Activated naive CD8-positive, alpha-beta T cell (primary cell): ENCODE measurements at regions not wholly inside any gene's neighbourhood (a gene's known extent, or its start where the extent isn't known, plus 50 kb on each side); places are given as distances from the start of the nearest gene placed in this dataset.
"Not testable (repeated sequence)": the region's sequence is repeated elsewhere in the genome, so short reads cannot be mapped to it uniquely, and the experiment has no call there.

Source experiments
- H3K27ac Mint-ChIP-seq: one replicate; pipeline ENCODE4 v1.8.0; 2021; ENCODE audit warnings: mixed read lengths
- H3K27me3 Mint-ChIP-seq: one replicate; pipeline ENCODE4 v1.8.0; 2021; ENCODE audit warnings: mixed read lengths
- H3K36me3 Mint-ChIP-seq: one replicate; pipeline ENCODE4 v1.8.0; 2021; ENCODE audit warnings: mixed read lengths
- H3K4me1 Mint-ChIP-seq: one replicate; pipeline ENCODE4 v1.8.0; 2021; ENCODE audit warnings: low read depth, mixed read lengths
- H3K4me3 Mint-ChIP-seq: one replicate; pipeline ENCODE4 v1.8.0; 2021; ENCODE audit warnings: mild to moderate bottlenecking, mixed read lengths
- H3K9me3 Mint-ChIP-seq: one replicate; pipeline ENCODE4 v1.8.0; 2021; ENCODE audit warnings: low read depth, mixed read lengths

DNA sequence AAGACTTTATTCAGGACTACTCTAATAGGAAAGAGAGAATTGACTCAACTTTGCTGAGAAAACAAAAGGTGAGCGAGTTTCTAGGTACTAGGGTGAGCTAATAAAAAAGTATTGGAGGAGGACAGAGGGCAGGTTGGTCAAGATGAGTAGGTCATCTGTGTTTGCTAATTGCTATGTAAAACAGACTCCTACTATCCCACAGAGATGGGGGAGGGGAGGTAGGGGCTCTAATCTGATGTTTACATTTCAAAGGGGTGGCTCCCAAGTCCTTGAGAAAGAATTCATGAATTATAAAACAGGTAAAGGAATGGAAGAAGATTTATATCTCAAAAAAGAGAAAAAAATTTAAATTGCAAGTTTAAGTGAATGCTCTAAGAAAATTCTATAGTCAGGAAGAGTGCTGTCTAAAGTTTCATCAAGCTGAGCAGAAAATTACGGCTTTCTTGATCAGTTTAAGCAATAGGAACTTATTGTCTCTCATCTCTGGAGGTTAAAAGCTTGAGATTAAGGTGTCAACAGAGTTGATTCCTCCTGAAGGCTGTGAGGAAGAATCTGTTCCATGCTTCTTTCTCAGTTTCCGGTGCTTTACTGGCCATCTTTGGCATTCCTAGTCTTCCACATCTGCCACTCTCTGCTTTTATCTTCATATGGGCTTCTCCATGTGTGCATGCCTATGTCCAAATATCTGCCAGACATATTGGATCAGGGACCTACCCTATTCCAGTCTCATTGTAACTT, 790.3 kb downstream of the SLITRK5 start:
- peaks cover 4% of the 10 kb centered on the region for H3K9me3 Mint-ChIP-seq
- H3K27me3 Mint-ChIP-seq = no peaks in the 10 kb centered on the region
- peaks cover 2% of the 10 kb centered on the region for H3K4me1 Mint-ChIP-seq
- no peak overlapping the region for H3K4me3 Mint-ChIP-seq
- H3K36me3 Mint-ChIP-seq = no peaks in the 10 kb centered on the region
- H3K27ac Mint-ChIP-seq = no peak overlapping the region

DNA sequence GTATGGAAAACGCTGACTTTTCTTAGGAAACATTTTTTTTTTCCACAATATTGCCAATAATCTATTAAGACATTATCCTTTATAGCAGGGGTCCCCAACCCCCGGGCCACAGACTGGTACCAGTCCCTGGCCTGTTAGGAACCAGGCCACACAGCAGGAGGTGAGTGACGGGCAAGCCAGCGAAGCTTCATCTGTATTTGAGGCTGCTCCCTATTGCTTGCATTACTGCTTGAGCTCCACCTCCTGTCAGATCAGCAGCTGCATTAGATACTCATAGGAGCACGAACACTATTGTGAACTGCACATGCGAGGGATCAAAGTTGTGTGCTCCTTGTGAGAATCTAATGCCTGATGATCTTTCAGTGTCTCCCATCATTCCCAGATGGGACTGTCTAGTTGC, 793.7 kb downstream of the SLITRK5 start:
- Mint-ChIP-seq H3K36me3 (no peaks in the 10 kb centered on the region), H3K27me3 (no peaks in the 10 kb centered on the region), H3K4me1 (peaks cover 2% of the 10 kb centered on the region), H3K27ac (no peak overlapping the region), H3K4me3 (no peak overlapping the region), H3K9me3 (peaks cover 4% of the 10 kb centered on the region)

DNA sequence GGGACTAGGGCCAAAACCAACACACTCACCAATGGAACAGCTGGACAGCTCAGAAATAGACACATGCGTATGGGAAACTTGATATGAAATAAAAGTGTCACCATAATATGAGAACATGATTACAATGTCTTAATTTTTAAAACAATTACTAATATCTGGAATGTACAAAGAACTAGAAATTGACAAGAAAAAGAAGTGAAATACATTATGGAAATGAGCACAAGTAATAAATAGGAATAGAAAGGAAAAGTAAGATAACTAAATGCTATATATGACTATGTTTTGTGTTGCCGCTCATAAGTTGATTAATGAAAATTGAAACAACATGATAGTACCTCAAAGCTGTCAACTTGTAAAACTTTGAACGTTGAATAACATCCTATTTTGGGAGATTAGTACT, 801.1 kb downstream of the SLITRK5 start:
- H3K36me3 Mint-ChIP-seq = no peaks in the 10 kb centered on the region
- no peaks in the 10 kb centered on the region for H3K27me3 Mint-ChIP-seq
- H3K4me3 Mint-ChIP-seq = no peak overlapping the region

DNA sequence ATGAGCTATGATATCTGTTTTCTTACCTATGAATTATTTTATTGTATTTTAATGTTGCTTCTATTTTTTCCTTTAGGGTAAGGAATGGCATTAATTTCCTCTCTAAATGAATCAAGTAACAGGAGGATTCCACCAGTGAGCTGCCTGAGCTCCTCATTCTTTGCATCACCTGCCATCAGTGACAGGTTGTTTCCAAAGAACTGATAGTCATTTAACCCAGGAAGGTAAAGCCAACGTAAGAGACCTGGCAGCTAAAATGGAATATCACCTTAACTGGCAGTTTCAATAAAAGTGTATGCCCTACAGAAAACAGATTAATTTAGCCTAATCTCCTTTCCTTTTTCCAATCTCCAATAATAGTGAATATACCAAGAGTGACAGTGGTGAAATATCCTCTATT, 812.0 kb downstream of the SLITRK5 start:
- Mint-ChIP-seq H3K4me1 (no peaks in the 10 kb centered on the region), H3K9me3 (peaks cover 16% of the 10 kb centered on the region), H3K27ac (no peak overlapping the region), H3K4me3 (no peak overlapping the region), H3K27me3 (no peaks in the 10 kb centered on the region), H3K36me3 (peaks cover 4% of the 10 kb centered on the region)

More for the DNA sequence above, 801.1 kb downstream of the SLITRK5 start:
- Mint-ChIP-seq H3K27ac (no peak overlapping the region), H3K4me1 (no peaks in the 10 kb centered on the region), H3K9me3 (no peaks in the 10 kb centered on the region)

DNA sequence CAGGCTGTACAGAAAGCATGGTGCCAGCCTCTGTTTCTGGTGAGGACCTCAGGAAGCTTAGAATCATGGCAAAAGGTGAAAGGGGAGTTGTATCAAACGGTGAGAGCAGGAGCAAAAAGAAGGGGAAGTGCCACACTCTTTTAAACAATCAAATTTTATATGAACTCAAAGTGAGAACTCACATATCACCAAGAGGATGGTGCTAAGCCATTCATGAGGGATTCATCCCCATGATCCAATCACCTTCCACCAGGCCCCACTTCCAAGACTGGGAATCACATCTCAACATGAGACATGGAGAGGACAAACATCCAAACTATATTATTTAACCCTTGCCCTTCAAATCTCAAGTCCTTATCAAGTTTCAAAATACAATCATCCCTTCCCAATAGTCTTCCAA, 836.7 kb downstream of the SLITRK5 start:
- Mint-ChIP-seq H3K36me3 (peaks cover 30% of the 10 kb centered on the region), H3K4me3 (no peak overlapping the region), H3K9me3 (peaks cover 42% of the 10 kb centered on the region)

DNA sequence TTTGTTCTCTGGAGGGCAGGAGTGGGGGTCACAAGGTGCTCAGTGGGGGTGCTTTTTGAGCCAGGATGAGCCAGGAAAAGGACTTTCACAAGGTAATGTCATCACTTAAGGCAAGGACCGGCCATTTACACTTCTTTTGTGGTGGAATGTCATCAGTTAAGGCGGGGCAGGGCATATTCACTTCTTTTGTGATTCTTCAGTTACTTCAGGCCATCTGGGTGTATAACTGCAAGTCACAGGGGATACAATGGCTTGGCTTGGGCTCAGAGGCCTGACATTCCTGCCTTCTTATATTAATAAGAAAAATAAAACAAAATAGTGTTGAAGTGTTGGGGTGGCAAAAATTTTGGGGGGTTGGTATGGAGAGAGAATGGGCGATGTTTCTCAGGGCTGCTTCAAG, 841.8 kb downstream of the SLITRK5 start:
- peaks cover 13% of the 10 kb centered on the region for H3K36me3 Mint-ChIP-seq
- not testable (repeated sequence) for H3K4me1 Mint-ChIP-seq, H3K27me3 Mint-ChIP-seq, H3K4me3 Mint-ChIP-seq, H3K27ac Mint-ChIP-seq
- H3K9me3 Mint-ChIP-seq = peaks cover 19% of the 10 kb centered on the region

More for the DNA sequence above, 836.7 kb downstream of the SLITRK5 start:
- no peak overlapping the region for H3K27ac Mint-ChIP-seq
- no peaks in the 10 kb centered on the region for H3K27me3 Mint-ChIP-seq
- H3K4me1 Mint-ChIP-seq = no peaks in the 10 kb centered on the region

DNA sequence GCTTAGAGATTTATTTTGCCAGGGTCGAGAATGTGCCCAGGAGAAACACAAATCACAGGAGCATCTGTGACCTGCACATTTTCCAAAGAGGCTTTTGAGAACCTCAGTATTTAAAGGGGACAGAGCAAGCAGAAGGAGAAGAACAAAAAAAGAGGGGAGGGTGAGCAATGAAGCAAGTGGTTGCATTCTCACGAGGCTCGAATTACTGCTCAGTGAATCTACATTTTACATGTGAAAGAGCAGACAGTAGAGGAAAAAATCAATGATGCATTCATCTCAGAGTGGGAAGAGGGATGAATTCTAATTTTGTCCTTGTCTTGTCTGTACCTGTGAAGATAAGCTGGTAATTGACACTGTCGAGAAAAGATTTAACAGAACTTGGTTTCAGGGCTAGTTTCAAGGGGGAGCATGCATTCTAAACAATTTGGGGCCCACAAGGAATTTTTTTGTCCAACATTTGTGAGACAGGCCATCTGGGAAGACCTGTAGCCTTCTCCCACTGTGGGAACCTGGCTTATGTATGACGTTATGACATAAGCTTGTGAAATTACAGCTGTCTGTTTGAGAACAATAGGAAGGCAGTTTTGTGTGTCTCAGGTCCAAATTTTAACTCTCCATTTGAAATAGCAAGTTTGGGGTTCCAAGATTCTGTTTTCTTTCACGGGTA, 855.1 kb downstream of the SLITRK5 start:
- Mint-ChIP-seq H3K36me3 (peaks cover 2% of the 10 kb centered on the region), H3K4me1 (no peaks in the 10 kb centered on the region), H3K4me3 (no peak overlapping the region), H3K27ac (no peak overlapping the region), H3K27me3 (no peaks in the 10 kb centered on the region), H3K9me3 (peaks cover 17% of the 10 kb centered on the region)

DNA sequence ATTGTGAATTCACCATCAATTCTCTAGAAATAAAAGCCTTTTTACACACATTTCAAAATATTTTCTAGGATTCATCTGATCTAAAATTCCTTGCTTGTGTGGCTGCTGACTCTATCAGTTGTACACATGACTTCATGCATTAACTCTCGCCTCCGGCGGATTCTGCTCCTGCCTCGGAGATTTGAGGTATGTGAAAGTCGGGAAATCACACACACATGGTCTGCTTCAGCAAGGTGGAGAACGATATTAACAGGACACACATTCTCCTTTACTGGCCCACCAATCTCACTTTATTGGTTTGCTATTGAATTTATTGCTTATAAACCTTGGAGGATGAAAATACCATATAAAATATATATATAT, 855.7 kb downstream of the SLITRK5 start:
- H3K4me3 Mint-ChIP-seq = no peak overlapping the region
- no peak overlapping the region for H3K27ac Mint-ChIP-seq
- no peaks in the 10 kb centered on the region for H3K4me1 Mint-ChIP-seq
- no peaks in the 10 kb centered on the region for H3K27me3 Mint-ChIP-seq
- peaks cover 2% of the 10 kb centered on the region for H3K36me3 Mint-ChIP-seq
- peaks cover 17% of the 10 kb centered on the region for H3K9me3 Mint-ChIP-seq

DNA sequence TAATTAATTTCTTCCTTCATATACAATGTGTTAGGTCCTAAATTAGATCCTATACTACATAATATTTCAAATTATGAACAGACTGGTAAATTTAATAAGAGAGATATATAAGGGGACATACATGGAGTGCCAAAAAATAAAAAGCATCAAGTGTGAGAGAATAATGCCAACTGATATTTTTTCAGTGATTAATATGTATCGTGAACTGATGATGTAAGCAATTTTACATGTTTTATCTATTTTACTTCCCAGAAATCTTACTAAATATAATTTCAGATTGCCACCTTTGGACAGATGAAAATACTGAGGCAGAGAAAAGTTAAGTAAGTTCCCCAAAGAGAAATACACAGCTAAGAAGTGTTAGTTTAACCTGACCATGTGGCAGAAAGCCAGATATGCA, 870.8 kb downstream of the SLITRK5 start:
- Mint-ChIP-seq H3K27ac (no peak overlapping the region), H3K4me3 (no peak overlapping the region)

DNA sequence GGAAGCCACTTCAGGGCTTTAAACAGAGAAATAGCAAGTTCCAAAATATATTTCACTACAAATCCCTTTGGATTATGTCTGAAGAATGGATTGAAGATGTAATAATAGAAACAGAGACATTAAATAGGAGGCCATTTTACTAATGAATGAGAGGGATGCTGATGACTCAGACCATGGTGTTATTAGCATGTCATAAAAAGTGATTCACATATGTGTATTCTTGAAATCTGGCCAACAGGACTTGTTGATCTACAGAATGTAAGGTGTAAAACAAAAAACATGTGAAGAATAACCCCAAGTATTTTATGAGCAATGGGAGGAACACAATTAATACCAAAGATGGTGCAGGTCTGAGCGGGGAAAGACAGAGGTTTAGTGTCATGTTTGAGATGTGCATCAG, 873.7 kb downstream of the SLITRK5 start:
- peaks cover 8% of the 10 kb centered on the region for H3K9me3 Mint-ChIP-seq
- H3K27ac Mint-ChIP-seq = no peak overlapping the region
- H3K27me3 Mint-ChIP-seq = no peaks in the 10 kb centered on the region
- H3K4me1 Mint-ChIP-seq = no peaks in the 10 kb centered on the region
- H3K4me3 Mint-ChIP-seq = no peak overlapping the region
- H3K36me3 Mint-ChIP-seq = no peaks in the 10 kb centered on the region

More for the DNA sequence above, 870.8 kb downstream of the SLITRK5 start:
- no peaks in the 10 kb centered on the region for H3K27me3 Mint-ChIP-seq
- H3K9me3 Mint-ChIP-seq = peaks cover 8% of the 10 kb centered on the region
- H3K4me1 Mint-ChIP-seq = no peaks in the 10 kb centered on the region
- H3K36me3 Mint-ChIP-seq = no peaks in the 10 kb centered on the region

DNA sequence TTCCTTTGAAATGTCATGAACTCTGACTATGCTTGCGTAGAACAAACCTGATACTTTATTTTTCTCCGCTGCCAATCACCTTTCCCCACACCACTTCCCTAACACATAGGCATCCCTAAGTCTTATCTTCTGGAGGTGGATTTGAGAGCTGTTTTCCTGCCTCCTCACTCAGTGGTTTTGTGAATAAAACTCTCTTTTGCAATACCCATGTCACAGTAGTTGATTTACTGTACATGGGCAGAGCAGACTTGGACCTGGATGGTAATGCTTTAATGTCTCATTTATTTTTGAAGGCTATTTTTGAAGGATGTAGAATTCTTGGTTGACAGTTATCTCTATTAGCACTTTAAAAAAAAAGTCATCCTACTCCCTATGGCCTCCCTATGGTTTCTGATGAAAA, 881.8 kb downstream of the SLITRK5 start:
- H3K4me3 Mint-ChIP-seq = no peak overlapping the region
- no peaks in the 10 kb centered on the region for H3K27me3 Mint-ChIP-seq
- H3K9me3 Mint-ChIP-seq = peaks cover 5% of the 10 kb centered on the region
- peaks cover 1% of the 10 kb centered on the region for H3K4me1 Mint-ChIP-seq
- no peaks in the 10 kb centered on the region for H3K36me3 Mint-ChIP-seq
- H3K27ac Mint-ChIP-seq = no peak overlapping the region

DNA sequence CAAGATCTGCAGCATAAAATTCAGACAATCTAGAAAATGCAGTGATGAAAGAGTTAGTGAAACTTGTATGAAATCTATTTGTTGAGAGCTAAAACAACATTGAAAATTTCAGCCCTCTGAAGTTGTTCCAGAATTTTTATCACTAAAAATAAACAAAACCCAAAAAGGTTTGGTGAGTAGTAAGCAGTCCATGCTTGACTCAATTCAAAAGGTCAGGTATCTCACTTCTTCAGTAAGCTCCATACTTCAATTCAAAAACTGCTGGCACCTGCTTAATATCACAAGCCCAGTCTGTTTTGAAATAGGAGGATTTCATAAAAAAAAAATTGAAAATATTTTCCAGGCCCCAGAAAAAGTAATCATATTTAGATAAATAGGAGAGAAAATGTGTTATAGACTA, 894.4 kb downstream of the SLITRK5 start:
- Mint-ChIP-seq H3K4me3 (no peak overlapping the region), H3K27ac (no peak overlapping the region)

DNA sequence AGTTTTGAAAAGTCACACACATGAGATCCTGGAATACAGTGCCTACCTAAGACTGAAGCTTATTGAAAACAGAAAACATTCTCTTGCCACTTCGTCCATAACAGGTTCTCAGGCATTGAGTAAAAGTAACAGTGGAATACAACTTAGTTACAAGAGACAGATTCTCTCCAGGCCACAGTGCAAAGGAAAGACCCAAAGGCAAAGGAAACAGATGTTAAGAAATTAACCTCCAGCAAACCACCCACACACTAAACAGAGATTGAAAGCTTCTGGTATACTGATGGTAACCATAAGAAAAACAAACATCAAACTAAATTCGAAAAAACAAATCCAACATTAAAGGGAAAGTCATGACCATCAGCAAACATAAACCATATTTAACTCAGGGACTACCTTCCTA, 914.7 kb downstream of the SLITRK5 start:
- no peaks in the 10 kb centered on the region for H3K9me3 Mint-ChIP-seq
- no peaks in the 10 kb centered on the region for H3K36me3 Mint-ChIP-seq
- H3K27ac Mint-ChIP-seq = no peak overlapping the region
- peaks cover 7% of the 10 kb centered on the region for H3K4me1 Mint-ChIP-seq
- H3K4me3 Mint-ChIP-seq = no peak overlapping the region
- no peaks in the 10 kb centered on the region for H3K27me3 Mint-ChIP-seq

More for the DNA sequence above, 894.4 kb downstream of the SLITRK5 start:
- Mint-ChIP-seq H3K36me3 (no peaks in the 10 kb centered on the region), H3K27me3 (no peaks in the 10 kb centered on the region), H3K4me1 (peaks cover 2% of the 10 kb centered on the region), H3K9me3 (peaks cover 3% of the 10 kb centered on the region)

DNA sequence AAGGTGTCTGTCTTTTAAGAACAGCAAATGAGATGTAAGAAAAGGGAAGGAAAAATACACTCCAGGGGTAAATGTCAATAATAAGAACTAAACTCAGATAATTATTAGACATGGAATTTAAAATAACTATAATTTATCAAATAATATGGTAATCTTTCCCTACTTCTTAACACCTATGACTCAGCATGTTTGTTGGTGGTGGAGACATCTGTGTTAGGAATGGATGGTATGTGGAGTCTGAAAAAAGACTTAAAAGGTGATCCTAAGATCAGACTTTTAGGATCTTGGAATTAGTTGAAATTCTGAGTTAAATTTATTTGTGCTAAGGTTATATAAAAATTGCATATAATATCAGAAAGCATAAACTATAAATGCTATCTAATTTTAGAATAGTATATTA, 915.1 kb downstream of the SLITRK5 start:
- Mint-ChIP-seq H3K27ac (no peak overlapping the region), H3K36me3 (no peaks in the 10 kb centered on the region), H3K9me3 (no peaks in the 10 kb centered on the region), H3K4me3 (no peak overlapping the region), H3K27me3 (no peaks in the 10 kb centered on the region), H3K4me1 (peaks cover 7% of the 10 kb centered on the region)

DNA sequence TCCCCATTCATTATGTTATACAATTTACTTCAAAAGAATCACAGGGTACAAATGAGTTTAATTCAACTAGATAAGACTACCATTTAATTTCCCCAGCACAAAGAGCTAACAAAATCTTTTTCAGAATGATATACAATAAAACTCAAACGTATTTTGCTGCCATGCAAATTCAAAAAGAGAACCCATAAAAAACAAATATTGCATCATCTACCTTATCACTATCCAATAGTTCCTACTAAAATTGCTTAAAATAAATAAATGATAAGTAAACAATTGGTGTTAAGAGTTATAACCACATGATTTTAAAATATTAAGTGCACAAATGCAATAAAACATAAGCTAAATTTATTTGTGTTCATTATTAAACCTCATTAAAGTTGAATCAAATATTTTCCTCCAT, 919.4 kb downstream of the SLITRK5 start:
- Mint-ChIP-seq H3K9me3 (peaks cover 6% of the 10 kb centered on the region), H3K27me3 (no peaks in the 10 kb centered on the region), H3K4me1 (peaks cover 4% of the 10 kb centered on the region), H3K27ac (no peak overlapping the region), H3K36me3 (peaks cover 7% of the 10 kb centered on the region), H3K4me3 (no peak overlapping the region)

DNA sequence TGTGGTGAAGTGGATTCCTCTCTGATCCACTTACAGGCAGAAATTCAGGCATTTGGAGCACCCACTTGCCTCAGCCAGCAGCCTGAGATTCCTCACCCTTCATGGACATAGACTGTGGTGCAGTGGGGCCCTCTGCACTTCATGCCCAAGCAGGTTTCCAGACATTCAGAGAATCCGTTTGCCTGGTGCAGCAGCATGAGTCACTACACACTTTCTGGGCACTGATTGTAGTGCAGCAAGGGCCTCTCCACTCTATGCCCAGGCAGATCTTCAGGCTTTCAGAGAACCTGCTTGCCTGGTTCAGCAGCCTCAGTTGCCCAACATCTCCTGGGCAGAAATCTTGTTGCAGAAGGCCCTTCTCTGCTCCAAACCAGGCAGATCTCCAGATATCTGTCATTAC, 920.9 kb downstream of the SLITRK5 start:
- Mint-ChIP-seq H3K9me3 (peaks cover 6% of the 10 kb centered on the region), H3K4me3 (no peak overlapping the region), H3K4me1 (no peaks in the 10 kb centered on the region), H3K27ac (no peak overlapping the region), H3K36me3 (peaks cover 7% of the 10 kb centered on the region), H3K27me3 (no peaks in the 10 kb centered on the region)
